RWPE1 (cell line): ENCODE measurements at regions not wholly inside any gene's neighbourhood (a gene's known extent, or its start where the extent isn't known, plus 50 kb on each side); places are given as distances from the start of the nearest gene placed in this dataset.

Source experiments
- CTCF ChIA-PET: fragments of 350-600 bp; sonication (Branson Sonifier 250); formaldehyde crosslinking; extraction: SDS; loops from one replicate; lab custom pipeline; 2021; lab: Yijun Ruan, JAX
- POLR2A ChIA-PET: fragments of 400-600 bp; formaldehyde crosslinking; extraction: SDS; loops from one replicate; lab custom pipeline; 2020; ENCODE audit warnings: antibody characterized with exemption; ENCODE audit not compliant: low non-redundant PET; lab: Yijun Ruan, JAX
- DNase-seq: peaks from one replicate; pipeline ENCODE4 v3.0.0; 2012; ENCODE audit warnings: low spot score
- H3K27ac ChIP-seq: fragments of 450-650 bp; 2 replicates; pipeline ENCODE4 v1.5.1; 2017
- TF ChIP-seq, protein P1 (sequence below): fragments of 450-650 bp; conservative IDR thresholded peaks from 2 replicates; pipeline ENCODE4 v1.5.1; 2017; ENCODE audit warnings: low read depth, mild to moderate bottlenecking

DNA sequence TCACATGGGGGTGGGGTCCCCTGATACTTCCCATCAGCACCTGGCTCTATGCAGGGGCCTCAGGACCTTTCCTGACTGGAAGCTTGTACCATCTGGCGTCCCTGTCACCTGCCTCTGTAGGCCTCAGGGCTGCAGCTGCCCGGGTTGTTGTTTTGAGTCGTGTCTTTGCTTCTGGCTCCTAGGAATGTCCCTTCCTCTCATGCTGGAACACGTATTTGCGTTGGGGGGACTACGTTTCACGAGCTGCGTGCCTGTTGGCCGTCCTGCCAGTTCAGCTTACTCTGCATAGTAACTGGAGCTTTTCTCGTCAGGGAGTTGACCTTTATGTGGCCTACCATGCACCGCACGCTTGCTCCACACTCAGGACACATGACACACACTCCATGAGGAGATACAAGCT lies 54.9 kb upstream of the IRX4 start:
- ChIA-PET CTCF (no interaction called here), POLR2A (no interaction called here)
- no peak for DNase-seq
- TF ChIP-seq, protein P1, sequence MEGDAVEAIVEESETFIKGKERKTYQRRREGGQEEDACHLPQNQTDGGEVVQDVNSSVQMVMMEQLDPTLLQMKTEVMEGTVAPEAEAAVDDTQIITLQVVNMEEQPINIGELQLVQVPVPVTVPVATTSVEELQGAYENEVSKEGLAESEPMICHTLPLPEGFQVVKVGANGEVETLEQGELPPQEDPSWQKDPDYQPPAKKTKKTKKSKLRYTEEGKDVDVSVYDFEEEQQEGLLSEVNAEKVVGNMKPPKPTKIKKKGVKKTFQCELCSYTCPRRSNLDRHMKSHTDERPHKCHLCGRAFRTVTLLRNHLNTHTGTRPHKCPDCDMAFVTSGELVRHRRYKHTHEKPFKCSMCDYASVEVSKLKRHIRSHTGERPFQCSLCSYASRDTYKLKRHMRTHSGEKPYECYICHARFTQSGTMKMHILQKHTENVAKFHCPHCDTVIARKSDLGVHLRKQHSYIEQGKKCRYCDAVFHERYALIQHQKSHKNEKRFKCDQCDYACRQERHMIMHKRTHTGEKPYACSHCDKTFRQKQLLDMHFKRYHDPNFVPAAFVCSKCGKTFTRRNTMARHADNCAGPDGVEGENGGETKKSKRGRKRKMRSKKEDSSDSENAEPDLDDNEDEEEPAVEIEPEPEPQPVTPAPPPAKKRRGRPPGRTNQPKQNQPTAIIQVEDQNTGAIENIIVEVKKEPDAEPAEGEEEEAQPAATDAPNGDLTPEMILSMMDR: no peak
- no peak overlapping the region for H3K27ac ChIP-seq

DNA sequence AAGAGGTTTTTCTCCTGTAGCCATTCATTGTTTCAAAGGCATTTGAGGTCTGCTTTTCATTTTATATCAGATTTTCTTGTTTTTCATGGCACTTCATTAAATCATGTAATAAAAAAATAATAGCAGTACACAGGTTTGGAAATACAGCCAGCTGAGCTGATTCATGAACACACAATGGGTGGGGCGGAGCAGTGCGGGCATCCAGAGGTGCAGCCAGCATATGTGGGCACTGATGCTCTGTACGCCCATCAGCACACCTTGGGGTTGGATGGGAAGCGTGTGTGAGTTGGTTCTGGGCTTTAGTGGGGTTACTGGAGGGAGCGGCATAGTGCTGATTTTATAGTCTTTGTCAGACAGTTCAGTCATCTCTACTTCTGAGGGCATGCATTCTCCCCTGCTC lies 54.2 kb upstream of the IRX4 start:
- CTCF ChIA-PET: no interaction called here
- TF ChIP-seq, protein P1: no peak

DNA sequence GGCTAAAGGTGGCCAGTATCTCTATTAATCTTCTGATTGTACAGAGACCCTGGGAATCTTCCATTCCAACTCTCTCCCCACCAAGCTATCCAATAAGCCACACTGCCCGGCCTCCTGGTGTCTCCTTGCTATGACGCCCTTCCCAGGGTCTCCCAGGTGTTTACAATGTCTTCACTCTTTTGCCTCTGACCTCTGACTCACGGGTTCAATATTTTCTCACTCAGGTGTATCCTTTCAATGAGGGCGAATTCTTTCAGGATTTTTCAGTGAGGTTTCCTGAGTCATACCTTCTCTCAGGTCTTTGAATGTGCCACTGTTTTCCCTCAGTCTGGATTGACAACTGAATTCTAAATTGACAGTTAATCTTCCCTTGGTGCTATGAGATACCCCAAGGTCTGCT lies 53.7 kb upstream of the IRX4 start:
- POLR2A ChIA-PET: no interaction called here
- TF ChIP-seq, protein P1: no peak
- no peak overlapping the region for H3K27ac ChIP-seq
- DNase-seq: peak; percentile 96
- CTCF ChIA-PET: interaction anchor here (0.6 kb wide), 1 partner anchor 577 kb away, joined by 3 read pairs; no protein-coding TSS in a partner anchor

More for the DNA sequence above, 54.2 kb upstream of the IRX4 start:
- POLR2A ChIA-PET: no interaction called here
- peak; percentile 39 for DNase-seq
- H3K27ac ChIP-seq: peak overlapping the region; percentile 50

DNA sequence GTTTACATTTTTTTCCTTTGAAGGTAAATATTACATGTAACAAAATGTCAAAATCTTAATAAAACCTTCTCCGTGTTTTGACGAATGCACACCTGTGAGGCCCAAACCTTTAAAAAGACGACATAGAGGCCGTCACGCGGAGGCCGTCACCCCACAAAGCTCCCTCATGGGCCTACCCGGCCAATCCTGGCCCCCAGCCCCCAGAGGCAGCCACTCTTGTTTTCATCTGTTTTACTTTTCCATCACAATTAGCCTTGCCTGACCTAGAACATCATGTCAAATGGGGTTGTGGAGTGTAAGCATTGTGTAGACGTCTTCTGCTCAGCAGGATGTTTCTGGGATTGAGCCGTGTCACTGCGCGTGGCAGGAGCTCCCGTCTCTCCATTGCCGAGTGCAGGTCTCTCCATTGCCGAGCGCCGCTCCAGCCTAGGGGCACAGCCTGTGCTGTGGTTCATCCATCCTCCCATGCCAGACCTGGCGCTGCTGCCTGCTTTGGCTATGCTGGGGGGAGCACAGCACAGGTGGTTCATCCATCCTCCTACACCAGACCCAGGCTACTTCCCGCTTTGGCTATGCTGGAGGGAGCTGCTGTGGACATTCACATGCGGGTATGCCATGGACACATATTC lies 52.2 kb upstream of the IRX4 start:
- POLR2A ChIA-PET: no interaction called here

DNA sequence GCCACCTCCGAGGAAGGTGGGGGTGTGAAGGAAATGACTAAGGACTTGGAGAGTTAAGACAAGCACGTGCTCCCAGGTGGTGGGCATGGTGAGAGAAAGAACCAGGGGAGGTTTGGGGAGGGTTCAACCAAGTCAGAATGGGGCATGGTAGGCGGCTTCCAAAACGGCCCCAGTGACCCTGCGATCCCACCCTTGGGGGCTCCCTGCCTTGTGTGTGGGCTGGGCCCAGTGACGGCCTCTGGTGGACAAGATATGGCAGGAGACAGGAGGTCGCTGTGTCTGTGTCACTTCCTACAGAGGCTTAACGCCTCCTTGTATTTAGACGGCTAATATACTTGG lies 51.3 kb upstream of the IRX4 start:
- ChIA-PET CTCF (no interaction called here), POLR2A (no interaction called here)

More for the DNA sequence above, 52.2 kb upstream of the IRX4 start:
- no peak overlapping the region for H3K27ac ChIP-seq
- no peak for DNase-seq
- TF ChIP-seq, protein P1: no peak
- CTCF ChIA-PET: no interaction called here

DNA sequence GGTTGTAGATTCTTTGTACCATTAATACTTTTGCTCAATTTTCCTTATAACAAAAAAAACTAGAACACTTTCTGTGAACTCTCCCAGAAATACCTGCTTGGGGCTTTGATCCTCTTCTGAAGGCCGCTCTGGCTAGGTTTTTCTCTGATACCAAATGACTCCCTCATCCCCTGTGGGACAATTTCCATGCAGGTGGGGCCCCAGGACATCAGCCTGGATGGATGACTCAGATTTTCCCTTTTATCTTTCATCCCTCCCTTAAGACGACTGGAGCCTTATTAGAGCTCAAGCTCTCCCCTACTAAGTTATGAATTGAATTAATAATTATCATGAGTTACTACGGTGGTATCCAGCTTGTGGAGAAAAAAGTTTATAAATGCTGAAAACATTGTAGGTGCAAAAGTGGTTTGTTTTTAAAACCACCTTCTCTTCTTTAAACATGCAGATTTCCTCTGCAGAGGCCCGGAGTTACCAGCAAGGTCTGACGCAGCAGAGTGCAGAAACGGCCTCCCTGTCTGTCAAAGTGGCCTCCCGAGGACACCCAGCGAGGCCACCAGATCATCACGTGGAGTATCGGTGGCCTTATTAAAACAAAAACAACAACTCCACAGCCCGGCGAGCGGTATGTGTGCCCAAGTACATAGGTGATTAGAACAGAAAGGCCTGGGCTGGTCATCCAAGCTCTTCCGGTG lies 50.8 kb upstream of the IRX4 start:
- DNase-seq: no peak
- no peak overlapping the region for H3K27ac ChIP-seq
- CTCF ChIA-PET: no interaction called here
- TF ChIP-seq, protein P1: no peak
- POLR2A ChIA-PET: no interaction called here

More for the DNA sequence above, 51.3 kb upstream of the IRX4 start:
- TF ChIP-seq, protein P1: no peak
- no peak for DNase-seq
- no peak overlapping the region for H3K27ac ChIP-seq
